H9 (cell line): ENCODE measurements at regions not wholly inside any gene's neighbourhood (a gene's known extent, or its start where the extent isn't known, plus 50 kb on each side); places are given as distances from the start of the nearest gene placed in this dataset.

Experiments used
- DNase-seq: peaks from one replicate; pipeline ENCODE4 v3.0.0-alpha.2; 2017
- H2AFZ ChIP-seq: one replicate; pipeline ENCODE4 v1.6.1; 2013; ENCODE audit warnings: mild to moderate bottlenecking, low read length, control low read depth, moderate library complexity
- H2AK5ac ChIP-seq: 2 replicates; pipeline ENCODE4 v1.6.1; 2013; ENCODE audit warnings: low read length, control low read depth, mixed read lengths; ENCODE audit not compliant: insufficient read length
- H2BK120ac ChIP-seq: one replicate; pipeline ENCODE4 v1.6.1; 2013; ENCODE audit warnings: low read depth, mild to moderate bottlenecking, low read length, control low read depth, inconsistent platforms; ENCODE audit not compliant: poor library complexity, severe bottlenecking
- H2BK12ac ChIP-seq: 2 replicates; pipeline ENCODE4 v1.6.1; 2013; ENCODE audit warnings: low read length, control low read depth, mixed read lengths, low read depth; ENCODE audit not compliant: insufficient read length
- H2BK15ac ChIP-seq: 2 replicates; pipeline ENCODE4 v1.6.1; 2013; ENCODE audit warnings: low read depth, low read length, control low read depth
- H2BK20ac ChIP-seq: one replicate; pipeline ENCODE4 v1.6.1; 2013; ENCODE audit warnings: low read depth, mild to moderate bottlenecking, low read length, control low read depth, inconsistent platforms; ENCODE audit not compliant: poor library complexity, severe bottlenecking
- H2BK5ac ChIP-seq: 2 replicates; pipeline ENCODE4 v1.6.1; 2013; ENCODE audit warnings: low read length, control low read depth, mixed read lengths; ENCODE audit not compliant: insufficient read length
- H3K14ac ChIP-seq: 2 replicates; pipeline ENCODE4 v1.6.1; 2013; ENCODE audit warnings: low read length, control low read depth; ENCODE audit not compliant: insufficient read depth
- H3K18ac ChIP-seq: 2 replicates; pipeline ENCODE4 v1.6.1; 2013; ENCODE audit warnings: low read depth, mild to moderate bottlenecking, mixed read lengths, low read length, control low read depth; ENCODE audit not compliant: insufficient read length
- H3K23ac ChIP-seq: 2 replicates; pipeline ENCODE4 v1.6.1; 2013; ENCODE audit warnings: low read length, control low read depth, mixed read lengths, low read depth; ENCODE audit not compliant: insufficient read length
- H3K23me2 ChIP-seq: 2 replicates; pipeline ENCODE4 v1.6.1; 2013; ENCODE audit warnings: low read depth, mild to moderate bottlenecking, mixed read lengths, low read length, control low read depth; ENCODE audit not compliant: insufficient read length, poor library complexity, severe bottlenecking
- H3K27ac ChIP-seq: 2 replicates; pipeline ENCODE4 v1.5.1; 2013; ENCODE audit warnings: low read length, control low read depth, mixed read lengths, low read depth; ENCODE audit not compliant: insufficient read length
- H3K27me3 ChIP-seq: 2 replicates; pipeline ENCODE4 v1.6.1; 2013; ENCODE audit warnings: low read length, control low read depth, inconsistent platforms; ENCODE audit not compliant: insufficient read depth
- H3K4ac ChIP-seq: 2 replicates; pipeline ENCODE4 v1.6.1; 2013; ENCODE audit warnings: low read depth, mild to moderate bottlenecking, control low read depth, inconsistent platforms, low read length, moderate library complexity
- H3K4me1 ChIP-seq: 2 replicates; pipeline ENCODE4 v1.6.1; 2013; ENCODE audit warnings: low read length, control low read depth, inconsistent platforms; ENCODE audit not compliant: insufficient read depth
- H3K4me2 ChIP-seq: 2 replicates; pipeline ENCODE4 v1.6.1; 2013; ENCODE audit warnings: low read length, control low read depth, mixed read lengths; ENCODE audit not compliant: insufficient read length, insufficient read depth
- H3K56ac ChIP-seq: 2 replicates; pipeline ENCODE4 v1.6.1; 2013; ENCODE audit warnings: low read depth, mild to moderate bottlenecking, mixed read lengths, low read length, control low read depth; ENCODE audit not compliant: insufficient read length
- H3K79me1 ChIP-seq: 2 replicates; pipeline ENCODE4 v1.6.1; 2013; ENCODE audit warnings: low read depth, mild to moderate bottlenecking, moderate library complexity, low read length, control low read depth, inconsistent platforms; ENCODE audit not compliant: insufficient read depth, poor library complexity, severe bottlenecking
- H3K79me2 ChIP-seq: 2 replicates; pipeline ENCODE4 v1.6.1; 2013; ENCODE audit warnings: low read length, control low read depth, inconsistent platforms; ENCODE audit not compliant: insufficient read depth
- H3K9ac ChIP-seq: 2 replicates; pipeline ENCODE4 v1.6.1; 2013; ENCODE audit warnings: low read length, control low read depth, mixed read lengths; ENCODE audit not compliant: insufficient read length; ENCODE audit errors: extremely low read depth
- H3K9me3 ChIP-seq: one replicate; pipeline ENCODE4 v1.6.1; 2013; ENCODE audit warnings: low read depth, low read length, inconsistent platforms; ENCODE audit not compliant: control insufficient read depth
- H3T11ph ChIP-seq: one replicate; pipeline ENCODE4 v1.6.1; 2013; ENCODE audit warnings: mild to moderate bottlenecking, low read length, control low read depth, inconsistent platforms
- H4K20me1 ChIP-seq: one replicate; pipeline ENCODE4 v1.6.1; 2013; ENCODE audit not compliant: control insufficient read depth, insufficient read length, insufficient read depth
- H4K5ac ChIP-seq: 2 replicates; pipeline ENCODE4 v1.6.1; 2013; ENCODE audit warnings: low read depth, mild to moderate bottlenecking, mixed read lengths, low read length, control low read depth; ENCODE audit not compliant: insufficient read length
- H4K8ac ChIP-seq: replicated peaks from 2 replicates; pipeline ENCODE4 v1.6.1; 2013; ENCODE audit warnings: low read length, control low read depth, mixed read lengths, low read depth; ENCODE audit not compliant: insufficient read length
- H4K91ac ChIP-seq: 2 replicates; pipeline ENCODE4 v1.6.1; 2013; ENCODE audit warnings: low read depth, mild to moderate bottlenecking, moderate library complexity, mixed read lengths, low read length, control low read depth; ENCODE audit not compliant: insufficient read length
- H3K27ac Mint-ChIP-seq, 3 experiments: 2 replicates in 2 of 3; 3 replicates in 1 of 3; pipeline ENCODE4 v1.8.0; 2020 to 2021; ENCODE audit warnings: mixed read lengths in 3 of 3, mild to moderate bottlenecking in 1 of 3, moderate library complexity in 1 of 3
- H3K27me3 Mint-ChIP-seq: 2 replicates; pipeline ENCODE4 v1.8.0; 2021; ENCODE audit warnings: low read depth, mild to moderate bottlenecking, moderate library complexity, mixed read lengths
- H3K36me3 Mint-ChIP-seq, 3 experiments: 2 replicates in 2 of 3; 3 replicates in 1 of 3; pipeline ENCODE4 v1.8.0; 2020 to 2021; ENCODE audit warnings: low read depth in 3 of 3, mixed read lengths in 3 of 3; ENCODE audit not compliant: insufficient read depth in 1 of 3
- H3K4me1 Mint-ChIP-seq, 2 experiments: 2 replicates each; pipeline ENCODE4 v1.8.0; 2020; ENCODE audit warnings: mixed read lengths in 2 of 2
- H3K4me3 Mint-ChIP-seq, 2 experiments: 2 replicates in 1 of 2; 3 replicates in 1 of 2; pipeline ENCODE4 v1.8.0; 2020 to 2021; ENCODE audit warnings: mild to moderate bottlenecking in 2 of 2, mixed read lengths in 2 of 2, moderate library complexity in 1 of 2
- H3K9me3 Mint-ChIP-seq, 2 experiments: 2 replicates in 1 of 2; 3 replicates in 1 of 2; pipeline ENCODE4 v1.8.0; 2020; ENCODE audit warnings: mild to moderate bottlenecking in 2 of 2, mixed read lengths in 2 of 2, moderate library complexity in 1 of 2
- CTCF ChIP-seq: fragments of 200-600 bp; sonication (generic); conservative IDR thresholded peaks from 3 replicates; pipeline ENCODE4 v1.8.0; 2021; ENCODE audit warnings: antibody characterized with exemption, mild to moderate bottlenecking
- WGBS: extraction: QIAGEN DNeasy Blood & Tissue Kit; methylation state at CpG from one replicate; pipeline ENCODE4 v1.1.7; 2013; ENCODE audit warnings: missing lambda C conversion rate, low lambda C conversion rate, mixed read lengths; ENCODE audit not compliant: insufficient read length; ENCODE audit errors: extremely low coverage; 5-methylcytosine and 5-hydroxymethylcytosine counted together

GRCh38 chr3:159674583-159674982, 314.1 kb upstream of the IL12A start:
- H2BK5ac ChIP-seq, result no peak overlapping the region
- H3K9ac ChIP-seq, result no peak overlapping the region
- H3K9me3 ChIP-seq, result no peaks in the 10 kb centered on the region
- H3K4me1 ChIP-seq, result no peaks in the 10 kb centered on the region
- no peak overlapping the region for H3K23ac ChIP-seq
- H2AFZ ChIP-seq, result no peak overlapping the region
- H3K27me3 ChIP-seq, result no peaks in the 10 kb centered on the region
- H3K79me2 ChIP-seq, result no peaks in the 10 kb centered on the region
- no peak overlapping the region for H2AK5ac ChIP-seq
- H3K27ac ChIP-seq, result no peak overlapping the region
- H3K18ac ChIP-seq, result no peak overlapping the region
- no peak overlapping the region for H3K56ac ChIP-seq
- H4K20me1 ChIP-seq, result no peaks in the 10 kb centered on the region
- H3K9me3 Mint-ChIP-seq, result no peaks in the 10 kb centered on the region
- no peak overlapping the region for H4K91ac ChIP-seq
- no peak overlapping the region for H3K4ac ChIP-seq
- WGBS, result no CpG with 5 or more reads among the region's 2 CpGs
- no peak overlapping the region; a peak in 1 of 7 replicates for H3K27ac Mint-ChIP-seq
- no peak overlapping the region for H3K4me3 Mint-ChIP-seq
- H4K8ac ChIP-seq, result no peak overlapping the region
- H2BK120ac ChIP-seq, result no peak overlapping the region
- H3K79me1 ChIP-seq, result no peaks in the 10 kb centered on the region
- H3K4me2 ChIP-seq, result no peak overlapping the region
- DNase-seq, result no peak
- H2BK12ac ChIP-seq, result no peak overlapping the region
- no peaks in the 10 kb centered on the region for H3K36me3 Mint-ChIP-seq
- no peak overlapping the region for H2BK20ac ChIP-seq
- TF ChIP-seq CTCF, result no peak
- H3K14ac ChIP-seq, result no peak overlapping the region
- H3T11ph ChIP-seq, result no peak overlapping the region
- no peaks in the 10 kb centered on the region; the same call in 1 of the 2 replicates for H3K27me3 Mint-ChIP-seq
- H3K23me2 ChIP-seq, result no peaks in the 10 kb centered on the region
- no peak overlapping the region for H4K5ac ChIP-seq
- peaks cover 11 to 12% of the 10 kb centered on the region in 2 experiments for H3K4me1 Mint-ChIP-seq
- H2BK15ac ChIP-seq, result no peak overlapping the region
